C4-2B (cell line): ENCODE measurements at regions not wholly inside any gene's neighbourhood (a gene's known extent, or its start where the extent isn't known, plus 50 kb on each side); places are given as distances from the start of the nearest gene placed in this dataset.

Source experiments
- H3K27ac ChIP-seq: fragments of 450-650 bp; 2 replicates; pipeline ENCODE4 v1.5.1; 2017
- CTCF ChIP-seq: fragments of 450-650 bp; conservative IDR thresholded peaks from 2 replicates; pipeline ENCODE4 v1.5.1; 2017; ENCODE audit warnings: mild to moderate bottlenecking
- ZFX ChIP-seq: fragments of 450-650 bp; IDR thresholded peaks from 2 replicates; pipeline ENCODE4 v1.6.1; 2017

GRCh38 chr6:137746264-137746663, 120.8 kb upstream of the TNFAIP3 start:
- no peak overlapping the region for H3K27ac ChIP-seq
- TF ChIP-seq ZFX (no peak), CTCF (no peak)

- TF ChIP-seq ZFX (no peak), CTCF (no peak)
- H3K27ac ChIP-seq, result no peak overlapping the region
Observed at GRCh38 chr6:137749696-137750211, 117.3 kb upstream of the TNFAIP3 start.

- H3K27ac ChIP-seq, result no peak overlapping the region
- TF ChIP-seq CTCF, result no peak
- TF ChIP-seq ZFX, result no peak
Observed at GRCh38 chr6:137750297-137750696, 116.8 kb upstream of the TNFAIP3 start.

- no peak overlapping the region for H3K27ac ChIP-seq
- TF ChIP-seq ZFX (no peak), CTCF (no peak)
Observed at GRCh38 chr6:137751768-137752560, 115.1 kb upstream of the TNFAIP3 start.

GRCh38 chr6:137754366-137754765, 112.7 kb upstream of the TNFAIP3 start:
- TF ChIP-seq CTCF, result no peak
- TF ChIP-seq ZFX, result no peak
- H3K27ac ChIP-seq, result no peak overlapping the region

- H3K27ac ChIP-seq, result no peak overlapping the region
Observed at GRCh38 chr6:137754866-137755265, 112.2 kb upstream of the TNFAIP3 start.

GRCh38 chr6:137755284-137755683, 111.8 kb upstream of the TNFAIP3 start:
- TF ChIP-seq CTCF, result no peak
- no peak for TF ChIP-seq ZFX
- H3K27ac ChIP-seq, result no peak overlapping the region

More at GRCh38 chr6:137754866-137755265, 112.2 kb upstream of the TNFAIP3 start:
- no peak for TF ChIP-seq CTCF
- TF ChIP-seq ZFX, result no peak
